H1 (cell line): ENCODE measurements at regions not wholly inside any gene's neighbourhood (a gene's known extent, or its start where the extent isn't known, plus 50 kb on each side); places are given as distances from the start of the nearest gene placed in this dataset.

Experiments
- ASH2L ChIP-seq: fragments of 200-600, 300-600 bp; sonication (generic); IDR thresholded peaks from one replicate; pipeline ENCODE4 v1.7.1; 2017; ENCODE audit warnings: low read length
- CHD1 ChIP-seq: IDR thresholded peaks from 2 replicates; pipeline ENCODE4 v1.6.1; 2012; ENCODE audit warnings: low read depth, low read length, improper control_type of control experiment
- CTCF ChIP-seq, 3 experiments: IDR thresholded peaks; 1 replicate in 2 of 3; 2 replicates in 1 of 3; pipeline versions ENCODE4 v1.5.1 to v1.6.1; 2011; ENCODE audit warnings: low read length in 3 of 3, mild to moderate bottlenecking in 3 of 3, inconsistent platforms in 2 of 3, low read depth in 1 of 3, moderate library complexity in 1 of 3; ENCODE audit not compliant: insufficient read depth in 1 of 3; ENCODE audit errors: control extremely low read depth in 1 of 3
- GABPA ChIP-seq: IDR thresholded peaks from 2 replicates; pipeline ENCODE4 v1.6.1; 2011; ENCODE audit warnings: mild to moderate bottlenecking, low read length, moderate library complexity, borderline replicate concordance; ENCODE audit not compliant: insufficient read depth
- GTF2F1 ChIP-seq: IDR thresholded peaks from 2 replicates; pipeline ENCODE4 v1.6.1; 2012; ENCODE audit warnings: low read depth, low read length, improper control_type of control experiment, borderline replicate concordance
- KDM5A ChIP-seq: fragments of 200-600 bp; IDR thresholded peaks from 2 replicates; pipeline ENCODE4 v1.7.1; 2012; ENCODE audit warnings: mild to moderate bottlenecking, low read length, inconsistent platforms, mixed read lengths
- NRF1 ChIP-seq: IDR thresholded peaks from 2 replicates; pipeline ENCODE4 v1.6.1; 2011; ENCODE audit warnings: mild to moderate bottlenecking, low read depth, low read length, improper control_type of control experiment
- POLR2A ChIP-seq, 2 experiments: IDR thresholded peaks; 1 replicate in 1 of 2; 2 replicates in 1 of 2; pipeline ENCODE4 v1.6.1; 2011; ENCODE audit warnings: low read depth in 2 of 2, low read length in 2 of 2, mild to moderate bottlenecking in 2 of 2; ENCODE audit errors: control extremely low read depth in 1 of 2
- RNF2 ChIP-seq: fragments of 200-900, 300-1000 bp; sonication (generic); IDR thresholded peaks from 2 replicates; pipeline ENCODE4 v1.7.1; 2016; ENCODE audit warnings: borderline replicate concordance, low read depth, mild to moderate bottlenecking, antibody characterized with exemption, low read length; ENCODE audit not compliant: poor library complexity, severe bottlenecking; ENCODE audit errors: missing control alignments
- SIN3A ChIP-seq, 2 experiments: IDR thresholded peaks in 1 of 2; conservative IDR thresholded peaks in 1 of 2; 2 replicates each; pipeline ENCODE4 v1.6.1; 2011 to 2012; ENCODE audit warnings: low read length in 2 of 2, improper control_type of control experiment in 1 of 2, low read depth in 1 of 2, mild to moderate bottlenecking in 1 of 2
- TBP ChIP-seq: IDR thresholded peaks from 2 replicates; pipeline ENCODE4 v1.6.1; 2011; ENCODE audit warnings: low read depth, low read length, improper control_type of control experiment

- TF ChIP-seq CHD1 (no peak), RNF2 (no peak), SIN3A (conservative IDR thresholded peaks at IDR 0.05 in 1 of 2, IDR thresholded peaks at IDR 0.05 in 1 of 2; ENCODE audit: low read depth in 1 of 2, low read length in 2 of 2) (no peak), POLR2A (IDR thresholded peaks at IDR 0.05; ENCODE audit: control extremely low read depth in 1 of 2, low read depth in 2 of 2, low read length in 2 of 2) (no peak), NRF1 (no peak), KDM5A (no peak), ASH2L (no peak), CTCF (IDR thresholded peaks at IDR 0.05; ENCODE audit: control extremely low read depth in 1 of 3, insufficient read depth in 1 of 3, low read depth in 1 of 3, low read length in 3 of 3) (no peak), GABPA (no peak), TBP (no peak), GTF2F1 (no peak)
Measured at GRCh38 chr6:48986845-48987244, 476.2 kb downstream of the MMUT start (continued).
